ENCODE measurements at regions not wholly inside any gene's neighbourhood (a gene's known extent, or its start where the extent isn't known, plus 50 kb on each side); places are given as distances from the start of the nearest gene placed in this dataset.
A peak's percentile ranks its signal among the peaks of the same experiment; 100 is the strongest.

DNA sequence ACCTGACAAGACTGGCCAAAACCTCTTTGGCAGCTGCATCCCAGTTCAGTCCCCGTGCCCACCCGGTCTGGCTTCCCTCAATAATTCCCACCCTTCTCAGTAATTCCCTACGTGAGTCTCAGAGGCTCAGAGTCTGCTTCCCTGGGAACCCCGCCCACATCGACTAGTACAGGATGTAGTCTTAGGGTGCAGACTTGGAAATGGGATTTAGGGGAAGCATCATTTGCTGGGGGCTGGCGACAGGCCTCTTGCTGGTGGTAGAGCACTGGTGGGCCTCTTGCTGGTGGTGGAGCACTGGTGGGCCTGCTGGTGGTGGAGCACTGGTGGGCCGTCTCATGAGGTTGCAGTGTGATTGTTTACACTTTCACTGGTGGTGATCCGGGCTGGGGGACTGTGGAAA is 199.5 kb upstream of the B3GAT1 start:
- peak; percentile 39 for DNase-seq (ENCODE audit: low spot score)

GRCh38 chr11:134610116-134610910 is 198.3 kb upstream of the B3GAT1 start:
- peak; percentile 57 for DNase-seq (ENCODE audit: low spot score)

DNA sequence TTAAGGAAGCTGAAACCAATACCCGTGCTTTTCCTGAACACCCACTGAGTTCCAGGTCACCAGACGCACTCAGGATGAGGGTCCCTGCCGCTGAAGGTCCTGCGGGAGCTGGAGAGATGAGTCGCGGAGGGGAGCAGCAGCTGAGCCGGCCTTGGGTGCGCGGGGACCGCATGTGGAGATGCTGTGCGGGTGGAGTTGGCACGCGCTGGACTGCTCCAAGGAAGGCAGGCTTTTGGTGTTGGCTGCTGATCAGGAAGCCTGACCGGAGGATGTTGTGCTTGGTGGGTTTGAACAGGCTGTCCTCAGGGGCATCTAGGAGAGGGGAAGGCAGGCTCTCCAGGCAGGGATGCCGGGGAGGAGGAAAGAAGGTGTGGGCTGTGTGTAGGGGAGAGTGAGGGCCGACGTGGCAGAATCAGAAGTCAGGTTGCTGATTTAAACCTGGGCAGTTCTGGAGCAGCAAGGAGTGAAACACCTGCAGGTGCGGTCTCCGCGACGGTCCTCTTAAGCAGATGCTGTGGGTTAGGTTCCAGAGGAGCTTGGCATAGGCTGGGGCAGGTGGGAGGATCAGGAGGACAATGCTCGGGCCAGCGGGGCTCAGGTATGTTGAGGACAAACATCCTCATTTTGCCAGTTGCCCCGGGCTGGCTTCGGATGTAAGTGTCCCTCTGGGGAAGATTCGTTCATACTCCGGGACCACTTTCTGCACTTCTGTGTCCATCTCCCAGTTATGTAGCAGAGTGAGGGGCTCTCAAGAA is 197.5 kb upstream of the B3GAT1 start:
- DNase-seq (ENCODE audit: low spot score): peak; percentile 69

DNA sequence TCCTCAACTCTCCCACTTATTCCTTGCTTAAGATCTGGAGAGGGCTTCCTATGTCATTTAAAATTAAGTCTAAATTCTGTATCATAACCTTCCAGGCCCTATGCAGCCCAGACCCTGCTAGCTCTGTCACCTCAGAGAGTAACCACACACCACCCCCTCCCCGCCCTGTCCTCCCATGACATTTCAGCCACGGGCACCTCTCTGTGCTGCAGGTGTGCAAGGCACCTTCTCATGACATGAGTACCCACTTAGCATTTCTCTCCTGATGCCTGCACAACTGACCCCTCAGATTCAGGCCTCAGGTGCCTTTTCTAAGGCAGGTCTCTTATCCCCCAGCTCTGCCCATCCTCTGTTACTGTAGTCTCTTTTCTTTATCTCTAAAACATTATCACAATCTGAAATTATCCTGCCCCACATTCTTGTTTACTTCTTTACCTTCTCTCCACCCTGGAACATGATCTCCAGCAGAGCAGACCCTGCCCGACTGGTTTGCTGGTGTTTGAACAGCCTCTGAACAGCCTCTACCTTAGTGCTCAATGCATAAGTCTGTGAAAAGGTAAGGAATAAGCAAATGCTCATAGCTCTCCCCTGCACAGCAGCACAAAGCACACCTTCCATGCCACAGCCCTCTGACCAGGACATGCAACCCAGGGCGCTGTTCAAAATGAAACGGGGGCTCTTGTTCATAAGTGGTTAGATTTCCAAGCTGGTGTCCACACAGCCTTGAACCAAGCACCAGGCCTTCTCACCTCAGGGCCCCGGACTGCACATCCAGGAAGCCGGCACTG is 196.1 kb upstream of the B3GAT1 start:
- peak; percentile 51 for DNase-seq (ENCODE audit: low spot score)

DNA sequence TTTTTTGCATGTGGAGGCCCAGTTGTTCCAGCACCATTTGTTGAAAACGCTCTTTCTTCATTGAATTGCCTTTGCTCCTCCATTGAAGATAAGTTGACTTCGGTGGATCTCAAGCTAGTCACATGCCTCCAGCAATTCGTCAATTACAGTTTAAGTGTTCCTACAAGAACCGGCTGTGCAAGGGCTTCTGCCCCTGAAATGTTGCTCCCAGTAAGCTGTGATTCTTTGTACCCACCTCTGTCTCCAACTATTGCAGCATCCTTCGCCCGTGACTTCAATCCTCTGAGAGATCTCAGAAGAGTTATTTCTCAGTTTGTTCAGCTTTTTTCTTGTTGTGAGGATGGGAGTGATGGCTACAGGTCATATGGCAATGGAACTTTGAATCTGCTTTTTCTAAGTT is 194.2 kb upstream of the B3GAT1 start:
- DNase-seq (ENCODE audit: low spot score): no peak

DNA sequence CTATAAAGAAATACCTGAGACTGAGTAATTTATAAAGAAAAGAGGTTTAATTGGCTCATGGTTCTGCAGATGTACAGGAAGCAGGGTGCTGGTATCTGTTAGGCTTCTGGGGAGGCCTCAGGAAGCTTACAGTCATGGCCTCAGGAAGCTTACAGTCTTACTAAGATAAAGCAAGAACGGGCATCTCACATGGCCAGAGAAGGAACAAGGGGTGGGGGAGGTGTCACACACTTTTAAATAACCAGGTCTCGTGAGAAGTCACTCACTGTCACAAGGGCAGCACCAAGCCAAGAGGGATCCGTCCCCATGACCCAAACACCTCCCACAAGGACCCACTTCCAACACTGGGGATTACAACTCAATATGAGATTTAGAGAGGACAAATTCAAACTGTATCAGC is 192.8 kb upstream of the B3GAT1 start:
- peak; percentile 8 for DNase-seq (ENCODE audit: low spot score)

- DNase-seq (ENCODE audit: low spot score): peak; percentile 30
These were observed 187.3 kb upstream of the B3GAT1 start for GRCh38 chr11:134599299-134599771.

DNA sequence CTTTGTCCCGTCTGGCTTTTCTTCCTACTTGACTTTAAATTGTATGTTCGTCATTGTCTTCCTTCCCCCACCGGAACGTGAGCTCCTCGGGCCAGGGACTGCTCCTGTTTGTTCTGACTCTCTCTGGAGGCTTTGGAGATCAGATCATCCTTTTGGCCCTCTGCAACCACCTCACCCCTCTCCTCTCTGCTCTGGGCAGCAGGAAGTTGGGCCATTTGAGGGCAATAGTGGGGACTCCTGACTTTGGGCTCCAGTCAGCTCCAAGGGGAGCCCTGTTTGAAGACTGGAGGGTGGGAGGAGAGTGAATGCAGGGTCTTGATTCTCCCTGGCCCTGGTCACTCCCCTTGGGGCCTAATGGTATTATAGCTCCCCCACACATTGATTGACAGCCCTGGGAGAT is 186.3 kb upstream of the B3GAT1 start:
- peak; percentile 47 for DNase-seq (ENCODE audit: low spot score)

DNA sequence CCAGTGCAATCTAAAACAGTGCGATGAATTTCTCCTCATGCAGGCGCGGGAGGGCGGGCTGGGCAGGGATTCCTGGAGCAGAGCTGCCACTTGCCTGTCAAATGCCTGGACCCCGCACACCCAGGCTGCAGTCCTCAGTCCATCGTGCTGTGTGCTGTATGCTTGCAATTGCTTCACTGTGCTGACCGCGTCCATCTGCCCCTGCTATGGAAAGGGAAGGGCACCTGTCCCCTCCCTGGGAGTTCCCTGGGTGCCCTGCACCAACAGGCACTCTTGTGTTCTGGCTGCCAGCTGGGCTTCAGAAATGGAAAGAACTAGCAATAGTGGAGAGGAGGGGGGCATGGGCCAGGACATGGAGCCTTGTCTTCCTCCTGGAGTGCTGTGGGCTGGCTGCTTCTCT is 185.4 kb upstream of the B3GAT1 start:
- DNase-seq (ENCODE audit: low spot score): peak; percentile 53

DNA sequence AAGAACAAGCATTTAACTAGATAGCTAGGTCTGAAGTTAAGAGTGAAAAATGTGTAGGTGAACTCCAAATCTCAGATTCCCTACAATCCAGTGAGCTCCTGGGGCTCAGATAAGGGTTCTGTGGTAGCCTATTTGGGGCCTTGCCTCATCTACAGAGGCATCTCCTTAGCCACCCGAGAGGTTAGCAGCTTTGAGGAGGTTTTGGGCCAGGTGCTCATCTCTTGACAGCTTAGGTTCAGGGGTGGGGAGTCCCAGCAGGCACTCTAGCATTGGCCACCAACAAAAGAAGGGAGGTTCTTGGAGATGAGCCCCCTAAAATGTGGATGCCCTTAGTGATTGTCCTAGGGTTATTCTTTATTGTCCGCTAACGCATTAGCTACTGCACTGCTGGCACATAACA is 184.4 kb upstream of the B3GAT1 start:
- DNase-seq (ENCODE audit: low spot score): peak; percentile 55

- DNase-seq (ENCODE audit: low spot score): peak; percentile 41
These were observed 180.4 kb upstream of the B3GAT1 start for GRCh38 chr11:134592391-134592990.

- DNase-seq (ENCODE audit: low spot score): no peak
These were observed 179.3 kb upstream of the B3GAT1 start for GRCh38 chr11:134591338-134591737.

- DNase-seq (ENCODE audit: low spot score): peak; percentile 37
These were observed 177.1 kb upstream of the B3GAT1 start for GRCh38 chr11:134589129-134589528.

DNA sequence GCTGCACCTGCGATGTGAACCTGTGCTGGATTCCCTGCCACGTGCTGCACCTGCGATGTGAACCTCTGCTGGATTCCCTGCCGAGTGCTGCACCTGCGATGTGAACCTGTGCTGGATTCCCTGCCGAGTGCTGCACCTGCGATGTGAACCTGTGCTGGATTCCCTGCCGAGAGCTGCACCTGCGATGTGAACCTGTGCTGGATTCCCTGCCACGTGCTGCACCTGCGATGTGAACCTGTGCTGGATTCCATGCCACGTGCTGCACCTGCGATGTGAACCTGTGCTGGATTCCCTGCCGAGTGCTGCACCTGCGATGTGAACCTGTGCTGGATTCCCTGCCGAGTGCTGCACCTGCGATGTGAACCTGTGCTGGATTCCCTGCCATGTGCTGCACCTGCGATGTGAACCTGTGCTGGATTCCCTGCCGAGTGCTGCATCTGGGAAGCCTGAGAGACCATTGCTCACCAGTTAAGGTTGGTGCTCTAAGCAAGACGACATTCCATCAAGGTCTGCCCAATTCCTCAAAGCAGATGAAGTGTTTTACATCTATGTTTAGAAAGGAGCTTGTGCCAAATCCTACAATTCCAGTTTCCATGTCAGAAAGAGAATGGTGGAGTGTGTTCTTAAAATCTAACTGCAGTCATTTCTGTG is 176.5 kb upstream of the B3GAT1 start:
- DNase-seq (ENCODE audit: low spot score): peak; percentile 65

DNA sequence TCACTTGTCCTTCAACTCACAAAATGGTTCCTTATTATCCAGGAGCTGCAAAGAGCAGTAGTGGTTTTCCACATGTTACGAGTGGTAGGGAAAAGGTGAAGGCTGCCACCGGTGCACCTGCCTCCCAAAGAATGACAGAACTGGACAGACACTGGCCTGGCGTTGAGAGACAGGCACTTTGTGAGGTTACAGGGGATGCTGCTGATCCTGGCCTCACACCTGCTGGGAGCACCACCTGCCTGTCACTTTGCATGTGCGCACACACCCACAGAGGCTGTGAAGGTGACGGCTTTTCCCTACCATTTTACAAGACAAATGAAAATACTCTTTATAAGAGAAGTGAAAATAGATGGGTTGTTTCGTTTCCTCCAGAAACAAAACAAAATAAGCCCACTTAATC is 175.3 kb upstream of the B3GAT1 start:
- peak; percentile 64 for DNase-seq (ENCODE audit: low spot score)

- DNase-seq (ENCODE audit: low spot score): peak; percentile 64
These were observed 174.7 kb upstream of the B3GAT1 start for GRCh38 chr11:134586726-134587125.

DNA sequence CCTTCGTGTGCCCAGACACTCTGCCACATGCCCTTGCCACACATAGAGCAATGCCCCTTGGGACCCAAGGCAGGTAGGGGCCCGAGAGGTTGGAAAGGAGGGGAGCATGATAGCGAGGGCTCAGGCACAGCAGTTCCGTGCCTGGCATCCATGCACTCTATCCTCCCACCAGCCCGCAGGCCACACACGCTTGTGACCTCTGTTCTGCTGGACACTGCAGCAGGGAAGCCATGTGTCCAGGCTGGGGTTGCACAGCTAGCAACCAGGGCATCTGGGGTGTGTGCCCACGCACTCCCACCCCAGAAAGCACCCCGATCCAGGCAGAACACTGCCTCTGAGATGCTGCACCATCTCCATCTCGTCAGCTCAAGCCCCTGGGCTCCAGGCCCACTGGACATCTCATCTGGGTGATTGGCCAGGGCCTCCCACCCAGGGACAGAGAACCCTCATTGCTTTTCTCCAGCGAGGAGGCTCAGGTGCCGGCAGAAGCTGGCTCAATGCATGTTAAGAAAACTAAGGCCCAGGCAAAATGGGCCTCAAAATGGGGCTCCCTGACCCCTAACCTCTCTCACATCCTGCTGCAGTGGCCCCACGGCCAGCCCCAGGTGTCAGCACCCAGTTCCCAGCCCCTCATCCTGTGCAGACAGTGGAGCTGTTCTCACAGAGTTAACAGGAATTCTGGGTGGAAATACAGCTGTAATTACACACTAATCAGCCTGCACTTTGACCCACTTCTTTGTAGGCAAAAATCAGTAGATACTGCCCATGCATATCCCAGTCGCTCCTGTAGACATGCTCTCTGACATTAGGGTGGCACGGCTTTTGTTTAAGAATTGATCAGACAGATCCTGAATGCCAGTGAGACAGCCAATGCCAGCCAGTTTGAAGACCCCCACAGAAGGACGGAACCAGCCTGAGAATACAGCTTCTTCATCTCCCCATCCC is 173.9 kb upstream of the B3GAT1 start:
- DNase-seq (ENCODE audit: low spot score): peak; percentile 84

GRCh38 chr11:134584706-134585445 is 172.8 kb upstream of the B3GAT1 start:
- peak; percentile 75 for DNase-seq (ENCODE audit: low spot score)
